IPS-15b (cell line): ENCODE measurements at regions not wholly inside any gene's neighbourhood (a gene's known extent, or its start where the extent isn't known, plus 50 kb on each side); places are given as distances from the start of the nearest gene placed in this dataset.
A peak's percentile ranks its signal among the peaks of the same experiment; 100 is the strongest.

Source experiments
- H3K27me3 ChIP-seq: one replicate; pipeline ENCODE4 v1.6.1; 2013; ENCODE audit warnings: low read length; ENCODE audit not compliant: control insufficient read depth, insufficient read depth
- H3K36me3 ChIP-seq: one replicate; pipeline ENCODE4 v1.6.1; 2013; ENCODE audit warnings: low read length; ENCODE audit not compliant: control insufficient read depth, insufficient read depth
- H3K4me1 ChIP-seq: one replicate; pipeline ENCODE4 v1.6.1; 2013; ENCODE audit warnings: mild to moderate bottlenecking, low read length; ENCODE audit not compliant: control insufficient read depth, insufficient read depth
- H3K4me3 ChIP-seq: one replicate; pipeline ENCODE4 v1.5.1; 2013; ENCODE audit warnings: low read depth, low read length
- H3K9ac ChIP-seq: one replicate; pipeline ENCODE4 v1.6.1; 2013; ENCODE audit warnings: low read depth, mild to moderate bottlenecking, low read length
- H3K9me3 ChIP-seq: one replicate; pipeline ENCODE4 v1.6.1; 2013; ENCODE audit warnings: mild to moderate bottlenecking, low read length; ENCODE audit not compliant: control insufficient read depth, insufficient read depth

DNA sequence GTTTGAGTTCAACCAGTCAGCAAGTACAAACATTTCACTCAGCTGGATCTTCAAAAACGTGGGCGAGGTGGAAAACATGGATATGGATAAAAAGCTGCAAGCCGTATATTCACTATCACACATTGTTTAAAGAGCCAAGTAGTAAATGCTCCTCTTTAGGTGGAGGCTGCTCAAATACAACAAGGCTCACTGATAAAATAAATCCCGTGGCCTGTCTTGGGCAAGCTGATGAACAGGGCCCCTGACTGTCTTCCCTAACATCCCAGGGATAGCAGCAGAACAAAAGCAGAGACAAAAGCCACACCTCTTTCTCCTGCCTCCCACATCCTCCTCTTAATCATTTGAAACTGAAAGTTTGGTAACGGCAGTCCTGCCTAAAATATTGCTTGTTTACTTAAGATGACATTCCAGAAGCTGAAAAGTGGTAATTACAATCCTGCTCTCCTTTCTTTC lies 357.7 kb downstream of the TTLL7 start:
- H3K27me3 ChIP-seq, result no peaks in the 10 kb centered on the region
- no peak overlapping the region for H3K4me3 ChIP-seq
- H3K9ac ChIP-seq, result no peak overlapping the region
- no peaks in the 10 kb centered on the region for H3K36me3 ChIP-seq
- H3K9me3 ChIP-seq, result no peaks in the 10 kb centered on the region
- peaks cover 2% of the 10 kb centered on the region for H3K4me1 ChIP-seq

DNA sequence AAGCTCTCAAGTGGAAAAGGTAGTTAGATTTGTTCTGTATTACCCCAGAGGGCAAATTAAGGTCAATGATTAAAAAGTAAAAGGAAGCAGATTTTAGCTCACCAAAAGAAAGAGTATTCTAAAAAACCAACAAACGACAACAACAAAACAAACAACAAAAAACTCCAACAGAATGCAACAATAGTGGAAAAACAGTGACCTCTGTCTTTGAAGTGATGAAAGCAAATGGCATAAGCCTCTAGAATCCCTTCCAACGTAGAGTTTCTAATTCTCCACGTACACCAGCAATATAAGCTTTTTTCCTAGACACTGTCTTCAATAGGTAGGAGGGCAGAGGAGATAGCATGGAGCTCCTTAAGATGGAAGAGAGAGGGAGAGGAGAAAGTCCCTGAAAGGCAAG lies 359.1 kb downstream of the TTLL7 start:
- H3K4me3 ChIP-seq, result no peak overlapping the region
- no peaks in the 10 kb centered on the region for H3K27me3 ChIP-seq
- H3K9me3 ChIP-seq, result no peaks in the 10 kb centered on the region
- H3K36me3 ChIP-seq, result no peaks in the 10 kb centered on the region
- H3K4me1 ChIP-seq, result peaks cover 2% of the 10 kb centered on the region
- H3K9ac ChIP-seq, result no peak overlapping the region

DNA sequence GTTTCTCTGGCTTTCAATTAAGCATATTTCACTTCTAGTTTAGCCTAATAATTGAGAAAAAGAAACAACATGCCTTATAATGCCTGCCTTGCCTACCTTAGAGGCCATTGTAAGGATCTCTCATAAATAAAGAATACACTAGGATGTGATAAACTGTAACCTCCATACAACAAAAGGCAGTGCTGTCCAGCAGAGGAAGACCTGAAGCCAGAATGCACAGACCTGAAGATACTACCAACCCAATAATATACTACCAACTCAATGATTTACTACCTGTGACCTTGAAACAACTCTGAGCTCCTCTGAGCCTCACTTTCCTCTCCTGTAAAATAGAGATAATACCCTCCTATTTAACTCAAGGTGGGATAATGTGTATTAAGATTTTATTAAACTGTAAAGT lies 361.3 kb downstream of the TTLL7 start:
- peaks cover 2% of the 10 kb centered on the region for H3K4me1 ChIP-seq
- no peaks in the 10 kb centered on the region for H3K9me3 ChIP-seq
- no peaks in the 10 kb centered on the region for H3K27me3 ChIP-seq
- no peak overlapping the region for H3K4me3 ChIP-seq
- H3K36me3 ChIP-seq, result no peaks in the 10 kb centered on the region
- H3K9ac ChIP-seq, result no peak overlapping the region

DNA sequence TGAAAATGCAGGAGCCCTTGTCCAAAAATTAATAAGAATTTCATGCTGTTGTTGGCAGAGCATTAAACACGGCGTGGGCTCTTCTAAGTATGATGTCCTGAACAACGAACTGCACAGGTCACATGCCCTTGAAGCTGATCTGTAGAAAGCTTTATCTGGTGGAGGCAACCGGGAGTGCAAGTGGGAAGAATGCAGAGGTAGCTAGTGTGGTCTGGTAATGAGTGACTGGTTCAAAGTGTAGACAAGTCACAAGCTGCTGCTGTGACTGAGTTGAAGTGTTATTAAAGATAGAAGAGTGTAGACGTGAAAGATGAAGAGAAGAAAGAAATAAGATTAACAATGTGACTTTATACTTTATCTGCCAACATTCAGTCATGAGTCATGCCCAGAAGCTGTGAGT lies 361.9 kb downstream of the TTLL7 start:
- H3K4me1 ChIP-seq, result peaks cover 2% of the 10 kb centered on the region
- no peaks in the 10 kb centered on the region for H3K27me3 ChIP-seq
- no peaks in the 10 kb centered on the region for H3K9me3 ChIP-seq
- H3K36me3 ChIP-seq, result no peaks in the 10 kb centered on the region
- H3K9ac ChIP-seq, result no peak overlapping the region
- no peak overlapping the region for H3K4me3 ChIP-seq

DNA sequence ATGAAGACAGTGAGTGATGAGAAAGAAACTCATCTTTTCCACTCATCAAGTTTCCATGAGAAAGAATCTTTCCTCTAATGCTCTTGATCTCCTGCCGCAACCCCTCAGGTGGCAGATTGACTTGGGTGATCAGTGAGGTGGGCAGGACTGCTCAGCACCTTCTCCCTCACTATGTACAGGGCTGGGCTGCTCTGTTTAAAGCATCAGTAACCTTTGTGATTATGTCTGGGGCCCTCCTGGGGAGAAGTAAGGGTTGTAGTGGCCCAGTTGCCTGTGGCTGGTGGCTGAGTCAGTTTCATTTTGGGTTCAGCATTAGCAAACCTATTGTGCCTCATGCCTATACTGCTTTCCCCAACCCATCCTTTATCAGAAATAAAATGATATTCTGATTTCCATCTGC lies 366.0 kb downstream of the TTLL7 start:
- H3K36me3 ChIP-seq, result no peaks in the 10 kb centered on the region

DNA sequence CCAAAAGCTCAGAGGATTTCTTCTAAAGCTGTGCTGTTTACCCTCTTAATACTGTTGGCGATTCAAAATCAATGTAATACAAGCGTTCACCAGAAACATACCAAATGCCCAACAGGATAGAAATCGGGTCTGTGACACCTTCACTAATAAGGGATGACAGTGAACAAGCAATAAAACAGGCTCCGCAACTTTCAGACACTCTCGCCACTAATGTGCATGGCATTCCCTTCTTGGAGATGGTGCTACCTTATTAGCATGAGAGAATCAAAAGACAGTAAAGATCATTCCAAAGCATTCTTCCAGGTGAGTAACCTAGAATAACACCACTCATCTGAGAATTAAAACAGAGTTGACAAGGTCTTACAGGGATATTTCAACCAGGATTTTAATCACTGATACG lies 367.1 kb downstream of the TTLL7 start:
- Histone ChIP-seq H3K9me3 (no peaks in the 10 kb centered on the region), H3K9ac (no peak overlapping the region), H3K4me1 (no peaks in the 10 kb centered on the region), H3K4me3 (no peak overlapping the region), H3K36me3 (no peaks in the 10 kb centered on the region), H3K27me3 (no peaks in the 10 kb centered on the region)

More for the DNA sequence above, 366.0 kb downstream of the TTLL7 start:
- Histone ChIP-seq H3K27me3 (no peaks in the 10 kb centered on the region), H3K4me1 (no peaks in the 10 kb centered on the region), H3K4me3 (no peak overlapping the region), H3K9me3 (no peaks in the 10 kb centered on the region), H3K9ac (no peak overlapping the region)

DNA sequence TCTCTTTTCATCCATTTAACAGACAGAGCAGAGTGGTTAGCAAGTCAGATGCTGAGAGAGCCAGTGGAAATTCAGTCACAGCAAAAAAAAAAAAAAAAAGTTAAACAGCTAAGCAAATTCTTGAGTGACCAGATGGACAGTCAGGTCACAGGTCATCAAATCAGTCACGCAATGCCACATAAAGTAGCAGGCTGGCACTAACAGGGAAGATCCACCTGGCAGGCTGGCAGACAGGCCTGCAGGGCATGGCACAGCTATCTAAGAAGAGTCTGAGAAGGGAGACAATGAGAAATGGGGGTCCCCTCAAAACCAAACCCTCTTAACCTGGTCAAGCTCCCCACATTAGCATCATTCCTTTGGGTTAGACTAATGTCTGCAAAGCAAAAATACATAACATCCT lies 371.9 kb downstream of the TTLL7 start:
- Histone ChIP-seq H3K36me3 (no peaks in the 10 kb centered on the region), H3K9ac (no peak overlapping the region), H3K4me3 (no peak overlapping the region), H3K9me3 (no peaks in the 10 kb centered on the region), H3K4me1 (no peaks in the 10 kb centered on the region), H3K27me3 (no peaks in the 10 kb centered on the region)

DNA sequence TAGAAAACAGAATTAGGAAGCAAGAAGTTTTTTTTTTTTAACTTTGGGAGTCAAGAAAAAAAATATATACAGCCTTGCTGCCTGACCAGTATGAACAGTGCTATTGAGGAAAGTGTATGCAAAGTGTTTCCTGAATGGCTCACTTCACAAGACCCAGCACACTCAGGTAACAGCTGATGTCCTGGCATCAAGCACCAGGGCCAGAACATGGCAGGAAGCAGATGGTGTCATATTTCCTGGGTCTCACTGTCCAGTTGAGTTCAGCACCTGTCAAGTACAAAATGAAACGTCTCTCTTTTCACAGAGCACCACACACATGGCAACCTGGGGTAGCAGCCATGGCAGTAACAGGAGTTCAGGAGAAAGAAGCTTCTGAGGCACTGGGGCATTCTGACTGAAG lies 372.3 kb downstream of the TTLL7 start:
- no peaks in the 10 kb centered on the region for H3K4me1 ChIP-seq
- no peaks in the 10 kb centered on the region for H3K9me3 ChIP-seq
- no peaks in the 10 kb centered on the region for H3K36me3 ChIP-seq
- no peak overlapping the region for H3K9ac ChIP-seq
- no peaks in the 10 kb centered on the region for H3K27me3 ChIP-seq
- H3K4me3 ChIP-seq, result no peak overlapping the region

DNA sequence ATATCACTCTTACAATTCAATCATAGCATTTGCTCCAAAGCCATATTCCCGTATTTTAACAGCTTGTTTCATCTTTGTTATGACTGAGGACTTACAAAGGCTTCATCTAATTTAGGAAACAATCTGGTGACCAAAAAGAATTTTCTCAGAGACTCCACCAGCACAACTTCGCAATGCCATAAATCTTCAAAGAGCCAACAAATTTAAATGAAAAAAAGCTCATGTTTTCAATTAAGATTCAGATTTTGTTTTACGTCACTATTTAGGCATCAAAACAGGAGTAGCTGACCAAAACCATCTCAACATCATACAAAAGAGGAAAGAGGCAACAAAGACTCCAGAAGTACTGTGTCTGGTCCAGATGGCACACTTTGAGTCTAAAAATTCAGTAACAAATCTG lies 373.3 kb downstream of the TTLL7 start:
- H3K4me1 ChIP-seq, result no peaks in the 10 kb centered on the region
- no peaks in the 10 kb centered on the region for H3K27me3 ChIP-seq
- H3K9ac ChIP-seq, result no peak overlapping the region
- no peak overlapping the region for H3K4me3 ChIP-seq
- no peaks in the 10 kb centered on the region for H3K36me3 ChIP-seq
- no peaks in the 10 kb centered on the region for H3K9me3 ChIP-seq

DNA sequence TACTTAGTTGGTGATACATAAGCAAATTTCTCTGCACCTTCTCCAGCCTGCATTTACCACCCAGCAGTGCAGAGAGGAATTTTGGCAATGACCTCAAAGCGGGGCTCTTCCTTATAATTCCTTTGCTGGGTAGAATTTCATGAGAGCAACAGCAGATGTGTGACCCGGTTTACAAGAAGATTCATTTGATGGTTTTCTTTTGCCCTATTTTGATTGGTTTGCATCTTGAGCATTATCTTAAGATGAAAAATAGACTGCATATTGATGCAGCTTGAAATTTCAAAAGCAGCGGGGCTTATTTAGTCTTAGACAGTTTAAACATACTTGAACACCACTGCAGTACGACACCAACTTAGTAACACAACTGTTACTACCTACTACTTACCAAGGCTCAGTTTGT lies 378.9 kb downstream of the TTLL7 start:
- Histone ChIP-seq H3K9ac (no peak overlapping the region), H3K4me1 (peaks cover 35% of the 10 kb centered on the region), H3K4me3 (no peak overlapping the region), H3K9me3 (no peaks in the 10 kb centered on the region), H3K36me3 (no peaks in the 10 kb centered on the region), H3K27me3 (no peaks in the 10 kb centered on the region)

DNA sequence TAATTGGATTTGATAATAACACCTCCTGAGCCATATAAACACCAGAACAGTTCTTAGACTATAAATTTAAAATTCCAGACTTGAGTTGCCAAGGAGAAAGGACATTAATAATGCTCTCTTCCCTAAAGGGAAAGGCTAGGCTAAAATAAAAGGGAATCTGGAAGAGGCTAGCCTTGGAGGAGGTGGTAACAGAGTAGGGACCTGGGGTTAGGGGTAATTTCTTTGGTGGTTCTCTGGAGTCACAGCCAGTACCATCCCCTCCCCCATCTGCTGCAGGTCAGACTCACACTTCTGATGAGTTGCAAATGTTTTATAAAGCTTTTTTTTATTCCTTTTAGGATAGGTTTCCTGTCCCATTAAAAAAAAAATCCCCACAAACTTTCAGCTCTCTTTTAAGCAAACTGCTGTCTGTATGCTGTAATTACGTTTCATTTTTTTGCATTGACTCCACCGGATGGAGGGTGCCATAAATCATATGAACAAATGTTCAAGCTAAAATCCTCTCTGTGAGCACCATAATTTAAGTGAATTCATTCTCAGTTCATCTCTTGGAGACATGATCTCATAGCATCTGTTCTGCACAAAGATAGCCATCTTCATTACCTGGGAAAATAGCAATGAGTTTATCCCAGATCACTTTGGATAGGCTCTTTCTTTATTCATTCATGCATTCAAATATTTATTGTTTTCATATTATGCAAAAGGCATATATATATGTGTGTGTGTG lies 379.6 kb downstream of the TTLL7 start:
- H3K4me1 ChIP-seq, result peaks cover 35% of the 10 kb centered on the region
- H3K27me3 ChIP-seq, result no peaks in the 10 kb centered on the region
- no peaks in the 10 kb centered on the region for H3K9me3 ChIP-seq
- H3K4me3 ChIP-seq, result no peak overlapping the region
- H3K36me3 ChIP-seq, result no peaks in the 10 kb centered on the region
- no peak overlapping the region for H3K9ac ChIP-seq

DNA sequence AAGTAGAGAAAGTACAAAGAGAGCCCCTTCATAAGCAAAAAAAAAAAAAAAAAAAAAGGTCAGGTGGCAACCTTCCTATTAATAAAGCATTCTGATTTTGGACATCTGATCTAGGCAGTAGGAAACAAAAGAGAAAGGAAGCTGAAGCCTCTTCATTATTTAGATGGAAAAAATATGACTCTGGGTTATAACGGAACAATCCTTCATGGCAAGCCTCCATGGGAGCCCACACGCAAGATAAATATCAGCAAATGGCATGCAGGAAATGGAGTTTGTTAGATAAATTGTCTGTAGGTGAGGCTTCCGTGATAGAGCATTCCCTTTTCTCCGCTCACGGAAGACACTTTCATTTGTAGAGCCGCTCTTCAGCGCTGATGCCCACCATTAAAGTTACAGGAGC lies 381.0 kb downstream of the TTLL7 start:
- H3K9ac ChIP-seq, result no peak overlapping the region
- H3K4me1 ChIP-seq, result peaks cover 35% of the 10 kb centered on the region
- H3K9me3 ChIP-seq, result no peaks in the 10 kb centered on the region

More for the DNA sequence above, 381.0 kb downstream of the TTLL7 start:
- peak overlapping the region; percentile 11 for H3K4me3 ChIP-seq
- H3K27me3 ChIP-seq, result no peaks in the 10 kb centered on the region
- no peaks in the 10 kb centered on the region for H3K36me3 ChIP-seq
